SU-DHL-6 (cell line): ENCODE measurements at regions not wholly inside any gene's neighbourhood (a gene's known extent, or its start where the extent isn't known, plus 50 kb on each side); places are given as distances from the start of the nearest gene placed in this dataset.

Experiments used
- H2AFZ ChIP-seq: fragments of 200-600 bp; sonication (generic); 2 replicates; pipeline ENCODE4 v1.6.1; 2014; ENCODE audit warnings: low read depth, mild to moderate bottlenecking, moderate library complexity, mixed read lengths, antibody characterized with exemption, low read length; ENCODE audit not compliant: severe bottlenecking
- H3F3A ChIP-seq: fragments of 200-600 bp; shearing (Covaris generic); 2 replicates; pipeline ENCODE4 v1.6.0; 2016; ENCODE audit warnings: antibody characterized with exemption, mild to moderate bottlenecking; ENCODE audit not compliant: insufficient read depth
- H3K27ac ChIP-seq: fragments of 200-600 bp; sonication (generic); 2 replicates; pipeline ENCODE4 v1.5.1; 2016; ENCODE audit warnings: low read depth, mild to moderate bottlenecking, low read length, moderate library complexity, mixed read lengths
- H3K27me3 ChIP-seq: fragments of 200-600 bp; sonication (generic), shearing (Covaris generic); 2 replicates; pipeline ENCODE4 v1.6.0; 2014; ENCODE audit warnings: mild to moderate bottlenecking, low read length
- H3K36me3 ChIP-seq: fragments of 200-600 bp; sonication (generic); 2 replicates; pipeline ENCODE4 v1.6.1; 2014; ENCODE audit warnings: mild to moderate bottlenecking, low read length, mixed read lengths
- H3K4me2 ChIP-seq: fragments of 300-600, 200-600 bp; shearing (Covaris generic), sonication (generic); 2 replicates; pipeline ENCODE4 v1.6.0; 2014; ENCODE audit warnings: low read length, low read depth, mild to moderate bottlenecking; ENCODE audit not compliant: poor library complexity, severe bottlenecking
- H3K4me3 ChIP-seq: fragments of 200-600 bp; sonication (generic); 2 replicates; pipeline ENCODE4 v1.5.1; 2014; ENCODE audit warnings: antibody characterized with exemption, low read length, mild to moderate bottlenecking, mixed read lengths; ENCODE audit not compliant: insufficient read depth, poor library complexity, severe bottlenecking
- H3K79me2 ChIP-seq: fragments of 200-600 bp; sonication (generic); 2 replicates; pipeline ENCODE4 v1.6.1; 2014; ENCODE audit warnings: mild to moderate bottlenecking, low read length, moderate library complexity; ENCODE audit not compliant: insufficient read depth
- H3K9ac ChIP-seq: fragments of 200-600 bp; sonication (generic); 2 replicates; pipeline ENCODE4 v1.7.0; 2014; ENCODE audit warnings: mild to moderate bottlenecking, low read length
- H3K9me2 ChIP-seq: fragments of 200-600 bp; sonication (generic); replicated peaks from 2 replicates; pipeline ENCODE4 v1.6.1; 2014; ENCODE audit warnings: low read length; ENCODE audit not compliant: insufficient read depth
- H3K9me3 ChIP-seq: fragments of 200-600 bp; sonication (generic); 2 replicates; pipeline ENCODE4 v1.6.1; 2014; ENCODE audit warnings: low read length, mixed read lengths; ENCODE audit not compliant: insufficient read depth
- H4K20me1 ChIP-seq: fragments of 200-600 bp; sonication (generic); 2 replicates; pipeline ENCODE4 v1.6.1; 2014; ENCODE audit warnings: low read depth, mild to moderate bottlenecking, antibody characterized with exemption, low read length, moderate library complexity, mixed read lengths
- EZH2phosphoT487 ChIP-seq: fragments of 200-600 bp; sonication (generic), shearing (Covaris generic); conservative IDR thresholded peaks from 2 replicates; pipeline ENCODE4 v1.6.1; 2018; ENCODE audit warnings: mild to moderate bottlenecking, antibody characterized with exemption, low read length, moderate library complexity, mixed read lengths
- TF ChIP-seq, protein P1 (sequence below): fragments of 200-600 bp; sonication (generic); IDR thresholded peaks from one replicate; pipeline ENCODE4 v1.5.1; 2017; ENCODE audit warnings: antibody characterized with exemption, mild to moderate bottlenecking, low read length, moderate library complexity; ENCODE audit not compliant: insufficient read depth, poor library complexity, severe bottlenecking

DNA sequence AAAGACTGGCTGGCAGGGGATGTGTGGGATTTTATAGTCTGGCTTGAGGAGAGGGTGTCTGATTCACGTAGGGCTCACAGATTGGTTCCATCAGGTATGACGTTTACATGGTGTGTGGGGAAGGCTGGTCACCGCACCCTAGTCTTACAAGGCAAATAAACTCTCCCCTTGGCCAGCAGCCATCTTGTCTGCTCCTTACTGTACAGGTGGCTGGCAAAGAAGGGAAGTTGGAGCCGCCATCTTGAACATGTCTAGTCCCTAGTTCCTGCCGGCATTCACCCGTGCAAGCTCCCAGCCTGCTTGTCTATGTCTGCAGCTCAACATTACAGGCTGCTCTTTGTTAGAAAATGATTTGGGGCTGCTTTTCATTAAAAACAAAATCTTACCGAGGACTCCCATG is 97.6 kb downstream of the RAMP3 start:
- Histone ChIP-seq H3K79me2 (no peaks in the 10 kb centered on the region), H3F3A (no peaks in the 10 kb centered on the region), H3K9ac (no peak overlapping the region), H2AFZ (no peak overlapping the region), H3K4me2 (no peak overlapping the region), H3K4me3 (no peak overlapping the region), H4K20me1 (no peaks in the 10 kb centered on the region), H3K9me2 (no peaks in the 10 kb centered on the region), H3K27me3 (no peaks in the 10 kb centered on the region), H3K36me3 (no peaks in the 10 kb centered on the region), H3K27ac (no peak overlapping the region), H3K9me3 (no peaks in the 10 kb centered on the region)
- TF ChIP-seq, protein P1, sequence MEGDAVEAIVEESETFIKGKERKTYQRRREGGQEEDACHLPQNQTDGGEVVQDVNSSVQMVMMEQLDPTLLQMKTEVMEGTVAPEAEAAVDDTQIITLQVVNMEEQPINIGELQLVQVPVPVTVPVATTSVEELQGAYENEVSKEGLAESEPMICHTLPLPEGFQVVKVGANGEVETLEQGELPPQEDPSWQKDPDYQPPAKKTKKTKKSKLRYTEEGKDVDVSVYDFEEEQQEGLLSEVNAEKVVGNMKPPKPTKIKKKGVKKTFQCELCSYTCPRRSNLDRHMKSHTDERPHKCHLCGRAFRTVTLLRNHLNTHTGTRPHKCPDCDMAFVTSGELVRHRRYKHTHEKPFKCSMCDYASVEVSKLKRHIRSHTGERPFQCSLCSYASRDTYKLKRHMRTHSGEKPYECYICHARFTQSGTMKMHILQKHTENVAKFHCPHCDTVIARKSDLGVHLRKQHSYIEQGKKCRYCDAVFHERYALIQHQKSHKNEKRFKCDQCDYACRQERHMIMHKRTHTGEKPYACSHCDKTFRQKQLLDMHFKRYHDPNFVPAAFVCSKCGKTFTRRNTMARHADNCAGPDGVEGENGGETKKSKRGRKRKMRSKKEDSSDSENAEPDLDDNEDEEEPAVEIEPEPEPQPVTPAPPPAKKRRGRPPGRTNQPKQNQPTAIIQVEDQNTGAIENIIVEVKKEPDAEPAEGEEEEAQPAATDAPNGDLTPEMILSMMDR, result no peak
- no peak for TF ChIP-seq EZH2phosphoT487

- no peak overlapping the region for H2AFZ ChIP-seq
- H3K9me2 ChIP-seq, result no peaks in the 10 kb centered on the region
- no peaks in the 10 kb centered on the region for H3K9me3 ChIP-seq
- H3K27ac ChIP-seq, result no peak overlapping the region
- no peak overlapping the region for H3K9ac ChIP-seq
- no peak overlapping the region for H3K4me2 ChIP-seq
- no peak for TF ChIP-seq EZH2phosphoT487
- TF ChIP-seq, protein P1, result no peak
- H3K79me2 ChIP-seq, result no peaks in the 10 kb centered on the region
- no peaks in the 10 kb centered on the region for H4K20me1 ChIP-seq
- no peaks in the 10 kb centered on the region for H3F3A ChIP-seq
- H3K4me3 ChIP-seq, result no peak overlapping the region
- H3K27me3 ChIP-seq, result no peaks in the 10 kb centered on the region
- H3K36me3 ChIP-seq, result no peaks in the 10 kb centered on the region
Measured at GRCh38 chr7:45256309-45256708, 98.7 kb downstream of the RAMP3 start.

DNA sequence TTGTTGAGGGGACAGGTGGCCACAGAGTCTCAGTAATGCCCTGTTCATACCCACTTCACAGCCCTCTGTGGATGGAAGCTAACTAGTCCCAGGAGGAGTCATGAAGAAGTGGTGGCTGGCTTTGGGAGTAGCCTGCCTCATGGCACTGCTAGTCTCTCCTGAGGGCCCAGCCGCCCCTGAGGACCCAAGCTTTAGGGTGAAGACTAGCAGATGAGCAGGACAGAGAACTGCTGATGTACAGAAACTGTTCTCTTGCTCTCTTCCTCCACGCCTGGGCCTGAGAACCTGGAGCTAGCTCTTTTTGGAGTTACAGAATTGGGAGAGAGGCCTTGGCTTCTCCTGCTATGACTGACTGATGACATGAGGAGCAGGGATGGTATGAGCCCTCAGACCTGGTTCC is 99.2 kb downstream of the RAMP3 start:
- H3F3A ChIP-seq, result no peaks in the 10 kb centered on the region
- no peaks in the 10 kb centered on the region for H3K36me3 ChIP-seq
- no peak overlapping the region for H3K27ac ChIP-seq
- no peaks in the 10 kb centered on the region for H4K20me1 ChIP-seq
- no peak overlapping the region for H3K4me2 ChIP-seq
- H3K4me3 ChIP-seq, result no peak overlapping the region
- no peaks in the 10 kb centered on the region for H3K9me2 ChIP-seq
- no peak overlapping the region for H2AFZ ChIP-seq
- no peaks in the 10 kb centered on the region for H3K9me3 ChIP-seq
- no peaks in the 10 kb centered on the region for H3K79me2 ChIP-seq
- TF ChIP-seq, protein P1, result no peak
- TF ChIP-seq EZH2phosphoT487, result no peak
- no peaks in the 10 kb centered on the region for H3K27me3 ChIP-seq
- no peak overlapping the region for H3K9ac ChIP-seq

GRCh38 chr7:45257284-45257683 is 99.7 kb downstream of the RAMP3 start:
- H2AFZ ChIP-seq, result no peak overlapping the region
- H3K27me3 ChIP-seq, result no peaks in the 10 kb centered on the region
- H3F3A ChIP-seq, result no peaks in the 10 kb centered on the region
- TF ChIP-seq, protein P1, result no peak
- no peak for TF ChIP-seq EZH2phosphoT487
- no peaks in the 10 kb centered on the region for H4K20me1 ChIP-seq
- H3K27ac ChIP-seq, result no peak overlapping the region
- H3K79me2 ChIP-seq, result no peaks in the 10 kb centered on the region
- H3K9me3 ChIP-seq, result no peaks in the 10 kb centered on the region
- H3K4me2 ChIP-seq, result no peak overlapping the region
- H3K9ac ChIP-seq, result no peak overlapping the region
- no peaks in the 10 kb centered on the region for H3K36me3 ChIP-seq
- H3K4me3 ChIP-seq, result no peak overlapping the region
- no peaks in the 10 kb centered on the region for H3K9me2 ChIP-seq
